Thymus (tissue), 11 donors: ENCODE measurements at regions not wholly inside any gene's neighbourhood (a gene's known extent, or its start where the extent isn't known, plus 50 kb on each side); places are given as distances from the start of the nearest gene placed in this dataset.
"Not testable (repeated sequence)": the region's sequence is repeated elsewhere in the genome, so short reads cannot be mapped to it uniquely, and the experiment has no call there.

ENCODE experiments used
- DNase-seq, 9 donors: peaks; one replicate each; pipeline ENCODE4 v3.0.0-alpha.2; 2013; ENCODE audit warnings: low spot score in 9 of 9, low read depth in 6 of 9, missing footprints in 1 of 9
- H3K27ac ChIP-seq, 2 donors: one replicate each; pipeline ENCODE4 v1.5.1; 2013; ENCODE audit warnings: control low read depth in 1 of 2, low read depth in 1 of 2, low read length in 1 of 2, mild to moderate bottlenecking in 1 of 2, moderate library complexity in 1 of 2
- H3K27me3 ChIP-seq, 2 donors: one replicate each; pipeline ENCODE4 v1.5.1; 2013; ENCODE audit warnings: low read length in 1 of 2; ENCODE audit not compliant: control insufficient read depth in 2 of 2, insufficient read depth in 1 of 2
- H3K36me3 ChIP-seq, 2 donors: one replicate each; pipeline ENCODE4 v1.5.1; 2013; ENCODE audit warnings: low read length in 1 of 2, mild to moderate bottlenecking in 1 of 2, moderate library complexity in 1 of 2; ENCODE audit not compliant: control insufficient read depth in 2 of 2, insufficient read depth in 2 of 2
- H3K4me1 ChIP-seq, 2 donors: one replicate each; pipeline ENCODE4 v1.5.1; 2013; ENCODE audit warnings: low read length in 2 of 2; ENCODE audit not compliant: control insufficient read depth in 2 of 2, insufficient read depth in 2 of 2
- H3K4me3 ChIP-seq, 2 donors: one replicate each; pipeline ENCODE4 v1.5.1; 2013; ENCODE audit warnings: low read length in 2 of 2, control low read depth in 1 of 2, mild to moderate bottlenecking in 1 of 2
- H3K9me3 ChIP-seq, 2 donors: one replicate each; pipeline ENCODE4 v1.5.1; 2013; ENCODE audit warnings: low read length in 1 of 2, mild to moderate bottlenecking in 1 of 2; ENCODE audit not compliant: control insufficient read depth in 2 of 2, insufficient read depth in 1 of 2
- WGBS: extraction: QIAGEN DNeasy Blood & Tissue Kit; methylation state at CpG from one replicate; pipeline ENCODE4 v1.1.7; 2013; 5-methylcytosine and 5-hydroxymethylcytosine counted together
- donor health status: healthy.

- H3K4me1 ChIP-seq, H3K27me3 ChIP-seq, H3K9me3 ChIP-seq, H3K36me3 ChIP-seq, H3K27ac ChIP-seq, H3K4me3 ChIP-seq, DNase-seq: not testable (repeated sequence)
- 92% methylated on average over 3 of the region's 3 CpGs for WGBS
These were observed 154.0 kb upstream of the F9 start for GRCh38 chrX:139376547-139376946.

- H3K27me3 ChIP-seq = no peaks in the 10 kb centered on the region
- no peaks in the 10 kb centered on the region for H3K36me3 ChIP-seq
- no peak overlapping the region for H3K4me3 ChIP-seq
- H3K9me3 ChIP-seq = no peaks in the 10 kb centered on the region
- H3K27ac ChIP-seq = no peak overlapping the region
- H3K4me1 ChIP-seq = no peaks in the 10 kb centered on the region
- DNase-seq = no peak
These were observed 170.2 kb upstream of the F9 start for GRCh38 chrX:139360356-139360755.

- not testable (repeated sequence) for H3K4me1 ChIP-seq, H3K4me3 ChIP-seq, H3K27ac ChIP-seq, H3K9me3 ChIP-seq, DNase-seq, H3K27me3 ChIP-seq, H3K36me3 ChIP-seq
- WGBS = 38% methylated on average over 4 of the region's 4 CpGs
These were observed 187.9 kb upstream of the F9 start for GRCh38 chrX:139342594-139342991.

GRCh38 chrX:139341855-139342593 lies 188.5 kb upstream of the F9 start:
- not testable (repeated sequence) for H3K27me3 ChIP-seq, DNase-seq, H3K4me3 ChIP-seq, H3K9me3 ChIP-seq, H3K27ac ChIP-seq, H3K4me1 ChIP-seq, H3K36me3 ChIP-seq
- 40% methylated on average over 20 of the region's 21 CpGs for WGBS

- Histone ChIP-seq H3K4me3 (no peak overlapping the region), H3K9me3 (no peaks in the 10 kb centered on the region), H3K4me1 (no peaks in the 10 kb centered on the region), H3K36me3 (no peaks in the 10 kb centered on the region), H3K27me3 (no peaks in the 10 kb centered on the region), H3K27ac (no peak overlapping the region)
- 95% methylated on average over 2 of the region's 2 CpGs for WGBS
- DNase-seq = no peak
These were observed 198.1 kb upstream of the F9 start for GRCh38 chrX:139332441-139332840.

- Histone ChIP-seq H3K9me3 (no peaks in the 10 kb centered on the region), H3K27me3 (no peaks in the 10 kb centered on the region), H3K4me3 (no peak overlapping the region), H3K27ac (no peak overlapping the region), H3K36me3 (no peaks in the 10 kb centered on the region), H3K4me1 (no peaks in the 10 kb centered on the region)
- no peak for DNase-seq
These were observed 203.2 kb upstream of the F9 start for GRCh38 chrX:139327355-139327754.

- Histone ChIP-seq H3K27me3 (no peaks in the 10 kb centered on the region), H3K27ac (no peak overlapping the region), H3K4me3 (no peak overlapping the region), H3K9me3 (peaks cover 0 to 3% of the 10 kb centered on the region in 2 donors), H3K36me3 (no peaks in the 10 kb centered on the region), H3K4me1 (no peaks in the 10 kb centered on the region)
- whole genome bisulfite sequencing = 94% methylated on average over 2 of the region's 2 CpGs
- no peak for DNase-seq
These were observed 205.8 kb upstream of the F9 start for GRCh38 chrX:139324756-139325155.

GRCh38 chrX:139320661-139321354 lies 209.7 kb upstream of the F9 start:
- not testable (repeated sequence) for H3K9me3 ChIP-seq, H3K27ac ChIP-seq, H3K27me3 ChIP-seq, DNase-seq, H3K36me3 ChIP-seq, H3K4me3 ChIP-seq, H3K4me1 ChIP-seq
- 97% methylated on average over 37 of the region's 38 CpGs for WGBS

GRCh38 chrX:139306675-139307074 lies 223.9 kb upstream of the F9 start:
- not testable (repeated sequence) for H3K9me3 ChIP-seq, DNase-seq, H3K27ac ChIP-seq, H3K4me3 ChIP-seq, H3K4me1 ChIP-seq, H3K36me3 ChIP-seq, H3K27me3 ChIP-seq
